ENCODE measurements at regions not wholly inside any gene's neighbourhood (a gene's known extent, or its start where the extent isn't known, plus 50 kb on each side); places are given as distances from the start of the nearest gene placed in this dataset.

DNA sequence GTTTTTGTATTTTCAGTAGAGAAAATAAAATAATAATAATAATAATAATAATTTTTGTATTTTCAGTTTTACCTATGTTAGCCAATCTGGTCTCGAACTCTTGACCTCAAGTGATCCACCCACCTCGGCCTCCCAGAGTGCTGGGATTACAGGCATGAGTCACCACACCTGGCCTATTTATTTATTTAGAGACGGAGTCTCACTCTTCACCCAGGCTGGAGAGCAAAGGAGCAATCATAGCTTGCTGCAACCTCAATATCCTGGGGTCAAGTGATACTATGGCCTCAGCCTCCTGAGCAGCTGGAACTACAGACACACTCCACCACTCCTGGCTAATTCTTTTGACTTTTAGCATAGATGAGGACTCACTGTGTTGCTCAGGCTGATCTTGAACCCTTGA, 167.5 kb downstream of the TLE1 start (continued):
- TF ChIP-seq ETV6 (CRISPR knock-in tag; conservative IDR thresholded peaks at IDR 0.05) (no peak), ZNF790 (CRISPR knock-in tag; IDR thresholded peaks at IDR 0.05; ENCODE audit: borderline replicate concordance) (no peak), ZNF549 (CRISPR knock-in tag; IDR thresholded peaks at IDR 0.05) (no peak), HDAC6 (IDR thresholded peaks at IDR 0.05; ENCODE audit: low read depth, low read length) (no peak), NCOR1 (IDR thresholded peaks at IDR 0.05; ENCODE audit: borderline replicate concordance, low read length) (no peak), MXD4 (CRISPR knock-in tag; IDR thresholded peaks at IDR 0.05) (no peak), NCOA2 (CRISPR knock-in tag; IDR thresholded peaks at IDR 0.05) (no peak), ZNF660 (CRISPR knock-in tag; IDR thresholded peaks at IDR 0.05; ENCODE audit: borderline replicate concordance, low read depth) (no peak), SRSF1 (optimal IDR thresholded peaks at IDR 0.05; ENCODE audit: low read depth, low read length) (no peak), EZH2 (conservative IDR thresholded peaks at IDR 0.05; ENCODE audit: low read depth, low read length) (no peak)
- TF ChIP-seq, protein P1, sequence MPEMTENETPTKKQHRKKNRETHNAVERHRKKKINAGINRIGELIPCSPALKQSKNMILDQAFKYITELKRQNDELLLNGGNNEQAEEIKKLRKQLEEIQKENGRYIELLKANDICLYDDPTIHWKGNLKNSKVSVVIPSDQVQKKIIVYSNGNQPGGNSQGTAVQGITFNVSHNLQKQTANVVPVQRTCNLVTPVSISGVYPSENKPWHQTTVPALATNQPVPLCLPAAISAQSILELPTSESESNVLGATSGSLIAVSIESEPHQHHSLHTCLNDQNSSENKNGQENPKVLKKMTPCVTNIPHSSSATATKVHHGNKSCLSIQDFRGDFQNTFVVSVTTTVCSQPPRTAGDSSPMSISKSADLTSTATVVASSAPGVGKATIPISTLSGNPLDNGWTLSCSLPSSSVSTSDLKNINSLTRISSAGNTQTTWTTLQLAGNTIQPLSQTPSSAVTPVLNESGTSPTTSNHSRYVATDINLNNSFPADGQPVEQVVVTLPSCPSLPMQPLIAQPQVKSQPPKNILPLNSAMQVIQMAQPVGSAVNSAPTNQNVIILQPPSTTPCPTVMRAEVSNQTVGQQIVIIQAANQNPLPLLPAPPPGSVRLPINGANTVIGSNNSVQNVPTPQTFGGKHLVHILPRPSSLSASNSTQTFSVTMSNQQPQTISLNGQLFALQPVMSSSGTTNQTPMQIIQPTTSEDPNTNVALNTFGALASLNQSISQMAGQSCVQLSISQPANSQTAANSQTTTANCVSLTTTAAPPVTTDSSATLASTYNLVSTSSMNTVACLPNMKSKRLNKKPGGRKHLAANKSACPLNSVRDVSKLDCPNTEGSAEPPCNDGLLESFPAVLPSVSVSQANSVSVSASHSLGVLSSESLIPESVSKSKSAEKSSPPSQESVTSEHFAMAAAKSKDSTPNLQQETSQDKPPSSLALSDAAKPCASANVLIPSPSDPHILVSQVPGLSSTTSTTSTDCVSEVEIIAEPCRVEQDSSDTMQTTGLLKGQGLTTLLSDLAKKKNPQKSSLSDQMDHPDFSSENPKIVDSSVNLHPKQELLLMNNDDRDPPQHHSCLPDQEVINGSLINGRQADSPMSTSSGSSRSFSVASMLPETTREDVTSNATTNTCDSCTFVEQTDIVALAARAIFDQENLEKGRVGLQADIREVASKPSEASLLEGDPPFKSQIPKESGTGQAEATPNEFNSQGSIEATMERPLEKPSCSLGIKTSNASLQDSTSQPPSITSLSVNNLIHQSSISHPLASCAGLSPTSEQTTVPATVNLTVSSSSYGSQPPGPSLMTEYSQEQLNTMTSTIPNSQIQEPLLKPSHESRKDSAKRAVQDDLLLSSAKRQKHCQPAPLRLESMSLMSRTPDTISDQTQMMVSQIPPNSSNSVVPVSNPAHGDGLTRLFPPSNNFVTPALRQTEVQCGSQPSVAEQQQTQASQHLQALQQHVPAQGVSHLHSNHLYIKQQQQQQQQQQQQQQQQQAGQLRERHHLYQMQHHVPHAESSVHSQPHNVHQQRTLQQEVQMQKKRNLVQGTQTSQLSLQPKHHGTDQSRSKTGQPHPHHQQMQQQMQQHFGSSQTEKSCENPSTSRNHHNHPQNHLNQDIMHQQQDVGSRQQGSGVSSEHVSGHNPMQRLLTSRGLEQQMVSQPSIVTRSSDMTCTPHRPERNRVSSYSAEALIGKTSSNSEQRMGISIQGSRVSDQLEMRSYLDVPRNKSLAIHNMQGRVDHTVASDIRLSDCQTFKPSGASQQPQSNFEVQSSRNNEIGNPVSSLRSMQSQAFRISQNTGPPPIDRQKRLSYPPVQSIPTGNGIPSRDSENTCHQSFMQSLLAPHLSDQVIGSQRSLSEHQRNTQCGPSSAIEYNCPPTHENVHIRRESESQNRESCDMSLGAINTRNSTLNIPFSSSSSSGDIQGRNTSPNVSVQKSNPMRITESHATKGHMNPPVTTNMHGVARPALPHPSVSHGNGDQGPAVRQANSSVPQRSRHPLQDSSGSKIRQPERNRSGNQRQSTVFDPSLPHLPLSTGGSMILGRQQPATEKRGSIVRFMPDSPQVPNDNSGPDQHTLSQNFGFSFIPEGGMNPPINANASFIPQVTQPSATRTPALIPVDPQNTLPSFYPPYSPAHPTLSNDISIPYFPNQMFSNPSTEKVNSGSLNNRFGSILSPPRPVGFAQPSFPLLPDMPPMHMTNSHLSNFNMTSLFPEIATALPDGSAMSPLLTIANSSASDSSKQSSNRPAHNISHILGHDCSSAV (CRISPR knock-in tag; IDR thresholded peaks at IDR 0.05; ENCODE audit: borderline replicate concordance): no peak
- TF ChIP-seq, protein P2, sequence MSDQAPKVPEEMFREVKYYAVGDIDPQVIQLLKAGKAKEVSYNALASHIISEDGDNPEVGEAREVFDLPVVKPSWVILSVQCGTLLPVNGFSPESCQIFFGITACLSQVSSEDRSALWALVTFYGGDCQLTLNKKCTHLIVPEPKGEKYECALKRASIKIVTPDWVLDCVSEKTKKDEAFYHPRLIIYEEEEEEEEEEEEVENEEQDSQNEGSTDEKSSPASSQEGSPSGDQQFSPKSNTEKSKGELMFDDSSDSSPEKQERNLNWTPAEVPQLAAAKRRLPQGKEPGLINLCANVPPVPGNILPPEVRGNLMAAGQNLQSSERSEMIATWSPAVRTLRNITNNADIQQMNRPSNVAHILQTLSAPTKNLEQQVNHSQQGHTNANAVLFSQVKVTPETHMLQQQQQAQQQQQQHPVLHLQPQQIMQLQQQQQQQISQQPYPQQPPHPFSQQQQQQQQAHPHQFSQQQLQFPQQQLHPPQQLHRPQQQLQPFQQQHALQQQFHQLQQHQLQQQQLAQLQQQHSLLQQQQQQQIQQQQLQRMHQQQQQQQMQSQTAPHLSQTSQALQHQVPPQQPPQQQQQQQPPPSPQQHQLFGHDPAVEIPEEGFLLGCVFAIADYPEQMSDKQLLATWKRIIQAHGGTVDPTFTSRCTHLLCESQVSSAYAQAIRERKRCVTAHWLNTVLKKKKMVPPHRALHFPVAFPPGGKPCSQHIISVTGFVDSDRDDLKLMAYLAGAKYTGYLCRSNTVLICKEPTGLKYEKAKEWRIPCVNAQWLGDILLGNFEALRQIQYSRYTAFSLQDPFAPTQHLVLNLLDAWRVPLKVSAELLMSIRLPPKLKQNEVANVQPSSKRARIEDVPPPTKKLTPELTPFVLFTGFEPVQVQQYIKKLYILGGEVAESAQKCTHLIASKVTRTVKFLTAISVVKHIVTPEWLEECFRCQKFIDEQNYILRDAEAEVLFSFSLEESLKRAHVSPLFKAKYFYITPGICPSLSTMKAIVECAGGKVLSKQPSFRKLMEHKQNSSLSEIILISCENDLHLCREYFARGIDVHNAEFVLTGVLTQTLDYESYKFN (CRISPR knock-in tag; conservative IDR thresholded peaks at IDR 0.05): no peak
- TF ChIP-seq, protein P3, sequence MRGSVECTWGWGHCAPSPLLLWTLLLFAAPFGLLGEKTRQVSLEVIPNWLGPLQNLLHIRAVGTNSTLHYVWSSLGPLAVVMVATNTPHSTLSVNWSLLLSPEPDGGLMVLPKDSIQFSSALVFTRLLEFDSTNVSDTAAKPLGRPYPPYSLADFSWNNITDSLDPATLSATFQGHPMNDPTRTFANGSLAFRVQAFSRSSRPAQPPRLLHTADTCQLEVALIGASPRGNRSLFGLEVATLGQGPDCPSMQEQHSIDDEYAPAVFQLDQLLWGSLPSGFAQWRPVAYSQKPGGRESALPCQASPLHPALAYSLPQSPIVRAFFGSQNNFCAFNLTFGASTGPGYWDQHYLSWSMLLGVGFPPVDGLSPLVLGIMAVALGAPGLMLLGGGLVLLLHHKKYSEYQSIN (CRISPR knock-in tag; IDR thresholded peaks at IDR 0.05; ENCODE audit: borderline replicate concordance): no peak
- TF ChIP-seq, protein P4, sequence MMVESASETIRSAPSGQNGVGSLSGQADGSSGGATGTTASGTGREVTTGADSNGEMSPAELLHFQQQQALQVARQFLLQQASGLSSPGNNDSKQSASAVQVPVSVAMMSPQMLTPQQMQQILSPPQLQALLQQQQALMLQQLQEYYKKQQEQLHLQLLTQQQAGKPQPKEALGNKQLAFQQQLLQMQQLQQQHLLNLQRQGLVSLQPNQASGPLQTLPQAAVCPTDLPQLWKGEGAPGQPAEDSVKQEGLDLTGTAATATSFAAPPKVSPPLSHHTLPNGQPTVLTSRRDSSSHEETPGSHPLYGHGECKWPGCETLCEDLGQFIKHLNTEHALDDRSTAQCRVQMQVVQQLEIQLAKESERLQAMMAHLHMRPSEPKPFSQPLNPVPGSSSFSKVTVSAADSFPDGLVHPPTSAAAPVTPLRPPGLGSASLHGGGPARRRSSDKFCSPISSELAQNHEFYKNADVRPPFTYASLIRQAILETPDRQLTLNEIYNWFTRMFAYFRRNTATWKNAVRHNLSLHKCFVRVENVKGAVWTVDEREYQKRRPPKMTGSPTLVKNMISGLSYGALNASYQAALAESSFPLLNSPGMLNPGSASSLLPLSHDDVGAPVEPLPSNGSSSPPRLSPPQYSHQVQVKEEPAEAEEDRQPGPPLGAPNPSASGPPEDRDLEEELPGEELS (CRISPR knock-in tag; IDR thresholded peaks at IDR 0.05): peak; percentile 44; the same call in 1 of the 2 replicates
- TF ChIP-seq, protein P5, sequence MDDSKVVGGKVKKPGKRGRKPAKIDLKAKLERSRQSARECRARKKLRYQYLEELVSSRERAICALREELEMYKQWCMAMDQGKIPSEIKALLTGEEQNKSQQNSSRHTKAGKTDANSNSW (CRISPR knock-in tag; IDR thresholded peaks at IDR 0.05; ENCODE audit: borderline replicate concordance): no peak
